ENCODE measurements at regions not wholly inside any gene's neighbourhood (a gene's known extent, or its start where the extent isn't known, plus 50 kb on each side); places are given as distances from the start of the nearest gene placed in this dataset.
A peak's percentile ranks its signal among the peaks of the same experiment; 100 is the strongest.

DNA sequence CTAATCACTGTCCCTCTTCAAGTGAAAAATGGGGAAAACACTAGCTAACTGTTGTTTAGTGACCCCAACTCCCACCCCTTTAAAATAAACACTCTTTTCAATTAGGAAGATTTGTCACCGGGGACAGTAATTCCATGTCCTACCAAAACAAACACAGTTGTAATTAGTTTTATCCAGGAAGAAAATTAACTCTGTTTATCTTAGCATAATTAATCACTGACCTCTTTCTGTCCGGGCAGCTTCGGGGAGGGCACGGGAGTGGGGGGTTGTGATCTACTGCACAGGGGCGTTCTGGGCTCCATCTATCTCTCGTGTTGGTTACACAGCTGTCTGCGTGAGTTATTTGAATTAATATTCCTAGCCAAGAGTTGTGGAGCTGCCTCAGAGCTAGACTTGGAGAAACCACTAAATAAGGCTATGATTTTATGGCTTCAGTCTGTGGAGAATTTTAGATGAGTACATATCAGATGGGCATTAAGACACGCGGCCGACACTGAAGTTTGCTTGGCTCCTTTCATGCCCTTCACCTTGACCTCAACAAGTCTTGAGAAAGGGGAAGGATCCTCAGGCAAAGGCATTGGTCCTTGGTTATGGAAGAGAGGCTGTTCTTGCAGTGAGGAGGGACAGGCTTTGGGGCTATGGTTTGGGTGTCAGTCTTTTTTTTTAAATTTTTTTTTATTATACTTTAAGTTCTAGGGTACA lies 102.0 kb upstream of the TRABD2B start:
- DNase-seq (ENCODE audit: low spot score) = no peak
- Mint-ChIP-seq H3K36me3 (ENCODE audit: low read depth, unreplicated experiment) (no peaks in the 10 kb centered on the region), H3K27me3 (ENCODE audit: unreplicated experiment) (peaks cover 3% of the 10 kb centered on the region), H3K4me3 (ENCODE audit: unreplicated experiment) (no peak overlapping the region), H3K27ac (ENCODE audit: unreplicated experiment) (no peak overlapping the region), H3K4me1 (ENCODE audit: unreplicated experiment) (no peaks in the 10 kb centered on the region), H3K9me3 (ENCODE audit: unreplicated experiment) (no peaks in the 10 kb centered on the region)
- TF ChIP-seq, protein P1, sequence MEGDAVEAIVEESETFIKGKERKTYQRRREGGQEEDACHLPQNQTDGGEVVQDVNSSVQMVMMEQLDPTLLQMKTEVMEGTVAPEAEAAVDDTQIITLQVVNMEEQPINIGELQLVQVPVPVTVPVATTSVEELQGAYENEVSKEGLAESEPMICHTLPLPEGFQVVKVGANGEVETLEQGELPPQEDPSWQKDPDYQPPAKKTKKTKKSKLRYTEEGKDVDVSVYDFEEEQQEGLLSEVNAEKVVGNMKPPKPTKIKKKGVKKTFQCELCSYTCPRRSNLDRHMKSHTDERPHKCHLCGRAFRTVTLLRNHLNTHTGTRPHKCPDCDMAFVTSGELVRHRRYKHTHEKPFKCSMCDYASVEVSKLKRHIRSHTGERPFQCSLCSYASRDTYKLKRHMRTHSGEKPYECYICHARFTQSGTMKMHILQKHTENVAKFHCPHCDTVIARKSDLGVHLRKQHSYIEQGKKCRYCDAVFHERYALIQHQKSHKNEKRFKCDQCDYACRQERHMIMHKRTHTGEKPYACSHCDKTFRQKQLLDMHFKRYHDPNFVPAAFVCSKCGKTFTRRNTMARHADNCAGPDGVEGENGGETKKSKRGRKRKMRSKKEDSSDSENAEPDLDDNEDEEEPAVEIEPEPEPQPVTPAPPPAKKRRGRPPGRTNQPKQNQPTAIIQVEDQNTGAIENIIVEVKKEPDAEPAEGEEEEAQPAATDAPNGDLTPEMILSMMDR (IDR thresholded peaks at IDR 0.05; ENCODE audit: unreplicated experiment) = no peak

DNA sequence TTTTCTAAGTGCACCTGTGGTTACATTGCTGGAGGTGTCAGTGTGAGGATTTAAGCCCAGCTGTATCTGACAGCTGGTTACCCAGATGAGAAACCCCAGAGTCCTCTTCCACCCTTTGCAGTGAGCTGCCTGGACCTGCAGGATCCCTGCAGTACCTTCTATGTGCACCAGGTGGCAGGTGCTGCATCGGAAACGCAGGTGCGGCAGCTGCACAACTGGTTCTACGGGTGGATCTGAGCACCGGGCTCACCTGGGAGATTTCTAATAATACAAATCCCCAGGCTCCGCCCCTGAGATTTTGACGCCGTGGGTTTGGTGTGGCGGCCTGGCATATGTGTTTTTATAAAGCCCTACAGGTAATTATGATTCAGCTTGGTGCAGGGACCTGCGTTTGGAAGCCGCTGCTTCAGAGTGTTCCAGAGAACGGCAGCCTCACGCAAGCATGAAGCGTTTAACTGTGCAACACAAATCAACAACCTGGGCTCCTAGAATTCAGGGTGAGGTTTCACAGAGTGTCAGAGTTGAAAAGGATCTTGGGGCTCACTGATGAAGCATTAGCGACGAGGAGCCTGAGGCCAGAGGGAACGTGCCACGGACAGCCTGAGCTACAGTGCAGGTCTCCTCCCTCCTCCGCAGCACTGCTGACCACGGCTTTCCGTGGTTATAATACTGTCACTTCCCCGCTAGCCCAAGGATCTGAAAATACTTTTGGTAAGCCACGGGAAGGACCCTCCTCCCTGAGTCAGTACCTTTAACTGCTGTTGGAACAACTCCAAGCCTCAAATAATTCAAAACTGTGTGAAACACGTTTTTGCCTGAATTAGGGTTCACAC lies 96.7 kb upstream of the TRABD2B start:
- Mint-ChIP-seq H3K36me3 (ENCODE audit: low read depth, unreplicated experiment) (no peaks in the 10 kb centered on the region), H3K27ac (ENCODE audit: unreplicated experiment) (no peak overlapping the region), H3K4me1 (ENCODE audit: unreplicated experiment) (no peaks in the 10 kb centered on the region), H3K4me3 (ENCODE audit: unreplicated experiment) (no peak overlapping the region), H3K27me3 (ENCODE audit: unreplicated experiment) (peaks cover 7% of the 10 kb centered on the region), H3K9me3 (ENCODE audit: unreplicated experiment) (no peaks in the 10 kb centered on the region)
- TF ChIP-seq, protein P1 (IDR thresholded peaks at IDR 0.05; ENCODE audit: unreplicated experiment) = peak; percentile 84
- DNase-seq (ENCODE audit: low spot score) = peak; percentile 78

DNA sequence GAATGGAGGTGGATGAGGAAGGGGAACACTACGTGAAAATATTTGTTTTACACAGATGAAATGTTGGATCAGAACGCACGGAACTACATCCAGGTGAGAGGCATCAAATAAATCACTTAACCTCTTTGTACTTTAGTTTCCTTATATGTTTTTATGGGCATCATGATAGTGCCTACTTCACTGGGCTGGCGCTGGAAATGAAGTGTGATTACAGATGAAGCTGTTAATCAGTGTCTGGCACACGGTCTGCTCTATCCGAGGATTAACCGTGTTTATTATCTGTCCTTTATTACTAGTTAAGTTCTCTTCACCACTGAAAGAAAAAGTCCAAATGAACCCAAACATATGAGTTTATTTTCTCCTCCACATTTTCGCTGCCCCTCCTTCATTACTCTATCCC lies 96.0 kb upstream of the TRABD2B start:
- Mint-ChIP-seq H3K9me3 (ENCODE audit: unreplicated experiment) (no peaks in the 10 kb centered on the region), H3K36me3 (ENCODE audit: low read depth, unreplicated experiment) (no peaks in the 10 kb centered on the region), H3K27me3 (ENCODE audit: unreplicated experiment) (peaks cover 7% of the 10 kb centered on the region), H3K4me3 (ENCODE audit: unreplicated experiment) (no peak overlapping the region), H3K4me1 (ENCODE audit: unreplicated experiment) (no peaks in the 10 kb centered on the region), H3K27ac (ENCODE audit: unreplicated experiment) (no peak overlapping the region)
- DNase-seq (ENCODE audit: low spot score) = no peak
- TF ChIP-seq, protein P1 (IDR thresholded peaks at IDR 0.05; ENCODE audit: unreplicated experiment) = no peak

DNA sequence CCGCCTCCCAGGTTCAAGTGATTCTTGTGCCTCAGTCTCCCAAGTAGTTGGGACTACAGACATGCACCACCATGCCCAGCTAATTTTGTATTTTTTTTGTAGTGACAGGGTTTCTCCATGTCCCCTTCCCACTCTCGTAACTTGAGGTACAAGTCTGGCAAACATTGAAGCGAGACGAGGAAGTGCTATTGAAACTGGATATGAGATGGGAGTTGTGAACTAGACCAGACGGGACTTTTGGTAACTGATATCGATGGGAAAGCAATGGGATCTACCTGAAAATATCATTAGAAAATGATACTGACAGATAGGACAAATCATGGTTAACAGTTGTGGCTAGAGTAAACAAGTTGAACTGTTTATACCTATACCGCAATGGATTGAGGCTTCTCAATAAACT lies 95.2 kb upstream of the TRABD2B start:
- H3K27me3 Mint-ChIP-seq (ENCODE audit: unreplicated experiment) = peaks cover 7% of the 10 kb centered on the region
- no peaks in the 10 kb centered on the region for H3K4me1 Mint-ChIP-seq (ENCODE audit: unreplicated experiment)
- no peak overlapping the region for H3K27ac Mint-ChIP-seq (ENCODE audit: unreplicated experiment)
- H3K36me3 Mint-ChIP-seq (ENCODE audit: low read depth, unreplicated experiment) = no peaks in the 10 kb centered on the region
- no peak for DNase-seq (ENCODE audit: low spot score)
- H3K9me3 Mint-ChIP-seq (ENCODE audit: unreplicated experiment) = no peaks in the 10 kb centered on the region
- TF ChIP-seq, protein P1 (IDR thresholded peaks at IDR 0.05; ENCODE audit: unreplicated experiment) = no peak
- no peak overlapping the region for H3K4me3 Mint-ChIP-seq (ENCODE audit: unreplicated experiment)

DNA sequence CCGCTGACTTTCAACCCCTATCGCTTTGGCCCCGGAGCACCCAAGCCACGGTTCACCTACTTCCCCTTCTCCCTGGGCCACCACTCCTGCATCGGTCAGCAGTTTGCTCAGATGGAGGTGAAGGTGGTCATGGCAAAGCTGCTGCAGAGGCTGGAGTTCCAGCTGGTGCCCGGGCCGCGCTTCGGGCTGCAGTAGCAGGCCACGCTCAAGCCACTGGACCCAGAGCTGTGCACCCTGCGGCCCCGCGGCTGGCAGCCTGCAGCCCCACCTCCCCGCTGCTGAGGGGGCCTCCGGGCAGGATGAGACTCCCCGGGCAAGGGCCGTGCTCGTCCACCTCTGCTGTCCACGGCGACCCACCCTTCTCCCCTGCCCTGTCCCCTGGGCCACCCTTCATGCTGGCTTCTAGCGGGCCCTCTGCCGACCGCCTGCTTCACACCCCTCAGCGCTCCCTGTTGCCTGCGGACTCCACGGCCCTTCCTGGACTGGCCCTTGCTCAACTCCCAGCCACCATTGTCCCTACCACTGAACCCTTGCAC lies 92.2 kb upstream of the TRABD2B start:
- H3K4me1 Mint-ChIP-seq (ENCODE audit: unreplicated experiment) = no peaks in the 10 kb centered on the region
- no peak for DNase-seq (ENCODE audit: low spot score)
- H3K4me3 Mint-ChIP-seq (ENCODE audit: unreplicated experiment) = no peak overlapping the region
- TF ChIP-seq, protein P1 (IDR thresholded peaks at IDR 0.05; ENCODE audit: unreplicated experiment) = no peak
- H3K36me3 Mint-ChIP-seq (ENCODE audit: low read depth, unreplicated experiment) = no peaks in the 10 kb centered on the region
- H3K27ac Mint-ChIP-seq (ENCODE audit: unreplicated experiment) = no peak overlapping the region
- H3K27me3 Mint-ChIP-seq (ENCODE audit: unreplicated experiment) = peaks cover 5% of the 10 kb centered on the region
- H3K9me3 Mint-ChIP-seq (ENCODE audit: unreplicated experiment) = no peaks in the 10 kb centered on the region

Measured in endothelial cell (in vitro differentiated cells).